Nephron progenitor cell (in vitro differentiated cells): ENCODE measurements at regions not wholly inside any gene's neighbourhood (a gene's known extent, or its start where the extent isn't known, plus 50 kb on each side); places are given as distances from the start of the nearest gene placed in this dataset.

Experiments used
- DNase-seq: peaks from one replicate; pipeline ENCODE4 v3.0.0; 2021
- H3K27ac Mint-ChIP-seq: 2 replicates; pipeline ENCODE4 v1.8.0; 2021; ENCODE audit warnings: mild to moderate bottlenecking, moderate library complexity, mixed read lengths
- H3K27me3 Mint-ChIP-seq: 2 replicates; pipeline ENCODE4 v1.8.0; 2021; ENCODE audit warnings: mild to moderate bottlenecking, low read depth, mixed read lengths; ENCODE audit not compliant: poor library complexity
- H3K36me3 Mint-ChIP-seq: 2 replicates; pipeline ENCODE4 v1.8.0; 2021; ENCODE audit warnings: low read depth, mixed read lengths
- H3K4me1 Mint-ChIP-seq: 2 replicates; pipeline ENCODE4 v1.8.0; 2021; ENCODE audit warnings: mixed read lengths
- H3K4me3 Mint-ChIP-seq: 2 replicates; pipeline ENCODE4 v1.8.0; 2021; ENCODE audit warnings: mild to moderate bottlenecking, moderate library complexity, mixed read lengths
- H3K9me3 Mint-ChIP-seq: 2 replicates; pipeline ENCODE4 v1.8.0; 2021; ENCODE audit warnings: mild to moderate bottlenecking, moderate library complexity, mixed read lengths
- CTCF ChIP-seq: fragments of 200-600 bp; sonication (generic); IDR thresholded peaks from 2 replicates; pipeline ENCODE4 v1.5.0; 2021; ENCODE audit warnings: antibody characterized with exemption

- Mint-ChIP-seq H3K9me3 (no peaks in the 10 kb centered on the region), H3K36me3 (no peaks in the 10 kb centered on the region), H3K4me3 (no peak overlapping the region), H3K4me1 (peaks cover 63% of the 10 kb centered on the region), H3K27me3 (no peaks in the 10 kb centered on the region), H3K27ac (no peak overlapping the region)
- DNase-seq, result no peak
- no peak for TF ChIP-seq CTCF
These were observed 55.3 kb upstream of the EGFL7 start for GRCh38 chr9:136607334-136607919.

GRCh38 chr9:136606687-136607333 is 55.9 kb upstream of the EGFL7 start:
- no peak overlapping the region for H3K27ac Mint-ChIP-seq
- peaks cover 2% of the 10 kb centered on the region for H3K27me3 Mint-ChIP-seq
- no peak for DNase-seq

GRCh38 chr9:136605988-136606660 is 56.6 kb upstream of the EGFL7 start:
- Mint-ChIP-seq H3K27me3 (peaks cover 3% of the 10 kb centered on the region), H3K27ac (no peak overlapping the region), H3K36me3 (no peaks in the 10 kb centered on the region), H3K4me3 (no peak overlapping the region), H3K4me1 (peaks cover 61% of the 10 kb centered on the region), H3K9me3 (no peaks in the 10 kb centered on the region)
- DNase-seq, result no peak
- TF ChIP-seq CTCF, result no peak

More at GRCh38 chr9:136606687-136607333, 55.9 kb upstream of the EGFL7 start:
- Mint-ChIP-seq H3K36me3 (no peaks in the 10 kb centered on the region), H3K4me1 (peaks cover 63% of the 10 kb centered on the region), H3K4me3 (no peak overlapping the region), H3K9me3 (no peaks in the 10 kb centered on the region)
- TF ChIP-seq CTCF, result no peak

GRCh38 chr9:136604823-136605525 is 57.7 kb upstream of the EGFL7 start:
- DNase-seq, result no peak
- H3K27ac Mint-ChIP-seq, result no peak overlapping the region
- TF ChIP-seq CTCF, result no peak
- no peaks in the 10 kb centered on the region for H3K36me3 Mint-ChIP-seq
- peaks cover 6% of the 10 kb centered on the region for H3K27me3 Mint-ChIP-seq
- H3K9me3 Mint-ChIP-seq, result no peaks in the 10 kb centered on the region
- no peak overlapping the region for H3K4me3 Mint-ChIP-seq
- H3K4me1 Mint-ChIP-seq, result peaks cover 67% of the 10 kb centered on the region

- no peak overlapping the region for H3K4me3 Mint-ChIP-seq
- TF ChIP-seq CTCF, result no peak
- H3K36me3 Mint-ChIP-seq, result no peaks in the 10 kb centered on the region
- no peak overlapping the region for H3K27ac Mint-ChIP-seq
- peaks cover 66% of the 10 kb centered on the region for H3K4me1 Mint-ChIP-seq
- DNase-seq, result no peak
- no peaks in the 10 kb centered on the region for H3K9me3 Mint-ChIP-seq
- peaks cover 6% of the 10 kb centered on the region for H3K27me3 Mint-ChIP-seq
These were observed 58.3 kb upstream of the NOTCH1 start for GRCh38 chr9:136603901-136604814.
